ENCODE measurements at regions not wholly inside any gene's neighbourhood (a gene's known extent, or its start where the extent isn't known, plus 50 kb on each side); places are given as distances from the start of the nearest gene placed in this dataset.

- no peak overlapping the region for H3K4me3 ChIP-seq (ENCODE audit: low read depth, low read length)
- no peaks in the 10 kb centered on the region for H3K27me3 ChIP-seq (ENCODE audit: insufficient read depth, low read depth, severe bottlenecking)
Observed at GRCh38 chr5:176187276-176188062, 50.8 kb upstream of the SIMC1 start.

GRCh38 chr5:176188085-176188484, 50.1 kb upstream of the SIMC1 start:
- no peaks in the 10 kb centered on the region for H3K27me3 ChIP-seq (ENCODE audit: insufficient read depth, low read depth, severe bottlenecking)
- no peak for DNase-seq
- H3K9me3 ChIP-seq (ENCODE audit: severe bottlenecking), result no peaks in the 10 kb centered on the region
- no peaks in the 10 kb centered on the region for H3K36me3 ChIP-seq
- TF ChIP-seq CTCF (IDR thresholded peaks at IDR 0.05; ENCODE audit: low read depth, low read length), result no peak
- no peak overlapping the region for H3K4me3 ChIP-seq (ENCODE audit: low read depth, low read length)
- no peak overlapping the region for H3K27ac ChIP-seq

More at GRCh38 chr5:176187276-176188062, 50.8 kb upstream of the SIMC1 start:
- Histone ChIP-seq H3K36me3 (no peaks in the 10 kb centered on the region), H3K9me3 (ENCODE audit: severe bottlenecking) (no peaks in the 10 kb centered on the region), H3K27ac (no peak overlapping the region)
- no peak for TF ChIP-seq CTCF (IDR thresholded peaks at IDR 0.05; ENCODE audit: low read depth, low read length)
- DNase-seq, result no peak

Data from WERI-Rb-1 (cell line).